PC-3 (cell line): ENCODE measurements at regions not wholly inside any gene's neighbourhood (a gene's known extent, or its start where the extent isn't known, plus 50 kb on each side); places are given as distances from the start of the nearest gene placed in this dataset.
A peak's percentile ranks its signal among the peaks of the same experiment; 100 is the strongest.

Experiments
- ATAC-seq: fragments of 200-7000 bp; cut with Tn5 transposase; 2 replicates; pipeline ENCODE4 v1.9.1; 2020; ENCODE audit warnings: mild to moderate bottlenecking, moderate library complexity
- BruUV-seq: library from RNA; stranded (reverse); fragments of 400-500 nt; replicated peaks from 2 replicates; lab custom pipeline; 2021; lab: Mats Ljungman, UMichigan
- CTCF ChIA-PET: fragments of 300-600 bp; sonication (Branson Sonifier 250); formaldehyde crosslinking; loops from one replicate; lab custom pipeline; 2022; ENCODE audit warnings: antibody characterized with exemption; lab: Charles Lee
- POLR2A ChIA-PET: fragments of 300-600 bp; sonication (Branson Sonifier 250); formaldehyde crosslinking; loops from one replicate; lab custom pipeline; 2022; ENCODE audit warnings: antibody characterized with exemption; ENCODE audit not compliant: unreplicated experiment; lab: Charles Lee
- DNase-seq: peaks from one replicate; pipeline ENCODE4 v3.0.0-alpha.2; 2015
- H2AFZ ChIP-seq: fragments of 300-600 bp; sonication (generic); 2 replicates; pipeline ENCODE4 v1.6.0; 2016; ENCODE audit warnings: antibody characterized with exemption, low read length
- H3F3A ChIP-seq: fragments of 300-600 bp; sonication (generic); one replicate; pipeline ENCODE4 v1.6.0; 2017; ENCODE audit warnings: antibody characterized with exemption, low read length, control low read depth, mild to moderate bottlenecking; ENCODE audit not compliant: unreplicated experiment
- H3K27ac ChIP-seq: fragments of 300-600 bp; sonication (generic); 2 replicates; pipeline ENCODE4 v1.5.1; 2016; ENCODE audit warnings: mild to moderate bottlenecking, low read length
- H3K27me3 ChIP-seq: fragments of 300-600 bp; sonication (generic); 2 replicates; pipeline ENCODE4 v1.6.1; 2016; ENCODE audit warnings: low read length, mixed read lengths
- H3K36me3 ChIP-seq: fragments of 300-600 bp; sonication (generic); 2 replicates; pipeline ENCODE4 v1.6.1; 2016; ENCODE audit warnings: low read depth, mixed run types, low read length, mixed read lengths
- H3K4me1 ChIP-seq: fragments of 300-600 bp; sonication (generic); 2 replicates; pipeline ENCODE4 v1.5.1; 2016; ENCODE audit warnings: low read length; ENCODE audit not compliant: insufficient read depth
- H3K4me2 ChIP-seq: fragments of 300-600 bp; sonication (generic); 2 replicates; pipeline ENCODE4 v1.6.0; 2016; ENCODE audit warnings: low read length
- H3K4me3 ChIP-seq: fragments of 300-600 bp; sonication (generic); 2 replicates; pipeline ENCODE4 v1.5.1; 2016; ENCODE audit warnings: mild to moderate bottlenecking, low read length, mixed read lengths
- H3K79me2 ChIP-seq: fragments of 300-600 bp; sonication (generic); 2 replicates; pipeline ENCODE4 v1.6.1; 2017; ENCODE audit warnings: low read length, mixed read lengths
- H3K9ac ChIP-seq: fragments of 300-600 bp; sonication (generic); 2 replicates; pipeline ENCODE4 v1.6.0; 2016; ENCODE audit warnings: mild to moderate bottlenecking, low read length
- H3K9me2 ChIP-seq: fragments of 300-600 bp; sonication (generic); replicated peaks from 2 replicates; pipeline ENCODE4 v1.6.1; 2016; ENCODE audit warnings: mixed run types, low read length, mixed read lengths
- H3K9me3 ChIP-seq: fragments of 300-600 bp; sonication (generic); 2 replicates; pipeline ENCODE4 v1.6.1; 2016; ENCODE audit warnings: low read length, mixed read lengths
- H4K20me1 ChIP-seq: fragments of 300-600 bp; sonication (generic); 2 replicates; pipeline ENCODE4 v1.6.1; 2016; ENCODE audit warnings: low read length, mixed read lengths
- CTCF ChIP-seq: fragments of 300-600 bp; sonication (generic); conservative IDR thresholded peaks from 2 replicates; pipeline ENCODE4 v1.5.1; 2017; ENCODE audit warnings: antibody characterized with exemption, low read depth, mild to moderate bottlenecking, low read length
- EZH2 ChIP-seq: fragments of 300-600 bp; sonication (generic); IDR thresholded peaks from one replicate; pipeline ENCODE4 v1.6.1; 2017; ENCODE audit warnings: antibody characterized with exemption, mild to moderate bottlenecking, low read length; ENCODE audit not compliant: unreplicated experiment
- EZH2phosphoT487 ChIP-seq: fragments of 300-600 bp; sonication (generic); IDR thresholded peaks from 2 replicates; pipeline ENCODE4 v1.6.1; 2018; ENCODE audit warnings: mild to moderate bottlenecking, antibody characterized with exemption, low read length, borderline replicate concordance
- intact Hi-C: fragments of 100-400 bp; cut with micrococcal nuclease; formaldehyde crosslinking; loops from 2 replicates; pipeline ENCODE4 v1.9.0; 2023

- DNase-seq (peak; percentile 98), ATAC-seq (peak; percentile 78)
- Histone ChIP-seq H3K9ac (peak overlapping the region; percentile 59), H3K36me3 (no peaks in the 10 kb centered on the region), H3K9me3 (no peaks in the 10 kb centered on the region), H3K27me3 (no peaks in the 10 kb centered on the region), H4K20me1 (no peaks in the 10 kb centered on the region), H2AFZ (peak overlapping the region; percentile 53), H3K4me2 (peak overlapping the region; percentile 75), H3K4me3 (peak overlapping the region; percentile 45; the same call in 1 of the 2 replicates), H3K9me2 (no peaks in the 10 kb centered on the region), H3K27ac (peak overlapping the region; percentile 90), H3K4me1 (peaks cover 30% of the 10 kb centered on the region), H3F3A (peaks cover 9% of the 10 kb centered on the region), H3K79me2 (no peaks in the 10 kb centered on the region)
- ChIA-PET CTCF (no interaction called here), POLR2A (no interaction called here)
- intact Hi-C loops = loop anchor here (1.0 to 2.0 kb wide), 3 partner anchors 53 to 164 kb away; partner anchors contain the start of gene SPATA12
- no TSS peak for BruUV-seq
- TF ChIP-seq EZH2 (no peak), CTCF (peak; percentile 94)
Measured at GRCh38 chr3:57006949-57007419, 53.5 kb upstream of the SPATA12 start.

GRCh38 chr3:57006179-57006657, 54.2 kb upstream of the SPATA12 start:
- peaks cover 9% of the 10 kb centered on the region for H3F3A ChIP-seq
- intact Hi-C loops = loop anchor here (2.0 kb wide), 1 partner anchor 165 kb away; no protein-coding TSS in a partner anchor
- peak overlapping the region; percentile 2; the same call in 1 of the 2 replicates for H3K9ac ChIP-seq
- DNase-seq (peak; percentile 26), ATAC-seq (no peak)
- H3K9me2 ChIP-seq = no peaks in the 10 kb centered on the region
- ChIA-PET POLR2A (no interaction called here), CTCF (interaction anchor here (0.6 kb wide), 1 partner anchor 143 kb away, joined by 5 read pairs; no protein-coding TSS in a partner anchor)
- no peaks in the 10 kb centered on the region for H3K27me3 ChIP-seq
- H3K9me3 ChIP-seq = no peaks in the 10 kb centered on the region
- no peaks in the 10 kb centered on the region for H3K79me2 ChIP-seq
- BruUV-seq = no TSS peak
- no peaks in the 10 kb centered on the region for H3K36me3 ChIP-seq
- H3K27ac ChIP-seq = peak overlapping the region; percentile 90
- no peaks in the 10 kb centered on the region for H4K20me1 ChIP-seq
- peaks cover 30% of the 10 kb centered on the region for H3K4me1 ChIP-seq
- peak overlapping the region; percentile 75 for H3K4me2 ChIP-seq
- H3K4me3 ChIP-seq = no peak overlapping the region; the same call in 1 of the 2 replicates
- no peak for TF ChIP-seq EZH2phosphoT487
- no peak for TF ChIP-seq EZH2
- no peak for TF ChIP-seq CTCF
- no peak overlapping the region; the same call in 1 of the 2 replicates for H2AFZ ChIP-seq

GRCh38 chr3:57004229-57004628, 56.2 kb upstream of the SPATA12 start:
- Histone ChIP-seq H3K79me2 (no peaks in the 10 kb centered on the region), H2AFZ (no peak overlapping the region), H3K27me3 (no peaks in the 10 kb centered on the region), H3F3A (peaks cover 9% of the 10 kb centered on the region), H4K20me1 (no peaks in the 10 kb centered on the region), H3K9me3 (no peaks in the 10 kb centered on the region), H3K4me2 (no peak overlapping the region), H3K4me1 (peaks cover 30% of the 10 kb centered on the region), H3K27ac (no peak overlapping the region), H3K9me2 (no peaks in the 10 kb centered on the region), H3K4me3 (no peak overlapping the region), H3K36me3 (no peaks in the 10 kb centered on the region), H3K9ac (no peak overlapping the region)
- POLR2A ChIA-PET = no interaction called here
- intact Hi-C loops = no loop called here
- CTCF ChIA-PET = no interaction called here
- DNase-seq (no peak), ATAC-seq (no peak)
- no TSS peak for BruUV-seq
- TF ChIP-seq CTCF (no peak), EZH2 (no peak), EZH2phosphoT487 (no peak)
